ENCODE measurements at regions not wholly inside any gene's neighbourhood (a gene's known extent, or its start where the extent isn't known, plus 50 kb on each side); places are given as distances from the start of the nearest gene placed in this dataset.

DNA sequence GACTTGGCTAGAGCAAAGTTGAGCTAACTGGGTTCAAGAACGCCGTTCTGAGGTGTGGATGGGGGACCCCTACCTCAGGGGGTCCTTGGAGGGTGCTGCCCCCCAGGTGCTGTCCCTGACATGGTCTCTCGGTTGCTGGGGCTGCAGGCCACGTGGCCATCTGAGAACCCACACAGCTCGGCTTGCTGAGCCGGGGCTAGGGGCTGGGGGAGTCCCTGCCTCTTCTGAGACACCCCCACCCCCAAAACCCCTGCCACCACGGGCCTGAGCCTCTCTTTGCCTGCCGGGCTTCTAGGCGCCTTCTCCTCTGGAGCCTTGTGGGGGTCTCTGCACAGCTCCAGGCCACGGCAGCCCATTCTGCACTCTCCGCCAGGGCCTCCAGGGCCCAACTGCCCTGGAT lies 52.0 kb upstream of the LAMA1 start (continued):
- TF ChIP-seq, protein P1, sequence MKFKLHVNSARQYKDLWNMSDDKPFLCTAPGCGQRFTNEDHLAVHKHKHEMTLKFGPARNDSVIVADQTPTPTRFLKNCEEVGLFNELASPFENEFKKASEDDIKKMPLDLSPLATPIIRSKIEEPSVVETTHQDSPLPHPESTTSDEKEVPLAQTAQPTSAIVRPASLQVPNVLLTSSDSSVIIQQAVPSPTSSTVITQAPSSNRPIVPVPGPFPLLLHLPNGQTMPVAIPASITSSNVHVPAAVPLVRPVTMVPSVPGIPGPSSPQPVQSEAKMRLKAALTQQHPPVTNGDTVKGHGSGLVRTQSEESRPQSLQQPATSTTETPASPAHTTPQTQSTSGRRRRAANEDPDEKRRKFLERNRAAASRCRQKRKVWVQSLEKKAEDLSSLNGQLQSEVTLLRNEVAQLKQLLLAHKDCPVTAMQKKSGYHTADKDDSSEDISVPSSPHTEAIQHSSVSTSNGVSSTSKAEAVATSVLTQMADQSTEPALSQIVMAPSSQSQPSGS (CRISPR knock-in tag; IDR thresholded peaks at IDR 0.05), result no peak
- TF ChIP-seq, protein P2, sequence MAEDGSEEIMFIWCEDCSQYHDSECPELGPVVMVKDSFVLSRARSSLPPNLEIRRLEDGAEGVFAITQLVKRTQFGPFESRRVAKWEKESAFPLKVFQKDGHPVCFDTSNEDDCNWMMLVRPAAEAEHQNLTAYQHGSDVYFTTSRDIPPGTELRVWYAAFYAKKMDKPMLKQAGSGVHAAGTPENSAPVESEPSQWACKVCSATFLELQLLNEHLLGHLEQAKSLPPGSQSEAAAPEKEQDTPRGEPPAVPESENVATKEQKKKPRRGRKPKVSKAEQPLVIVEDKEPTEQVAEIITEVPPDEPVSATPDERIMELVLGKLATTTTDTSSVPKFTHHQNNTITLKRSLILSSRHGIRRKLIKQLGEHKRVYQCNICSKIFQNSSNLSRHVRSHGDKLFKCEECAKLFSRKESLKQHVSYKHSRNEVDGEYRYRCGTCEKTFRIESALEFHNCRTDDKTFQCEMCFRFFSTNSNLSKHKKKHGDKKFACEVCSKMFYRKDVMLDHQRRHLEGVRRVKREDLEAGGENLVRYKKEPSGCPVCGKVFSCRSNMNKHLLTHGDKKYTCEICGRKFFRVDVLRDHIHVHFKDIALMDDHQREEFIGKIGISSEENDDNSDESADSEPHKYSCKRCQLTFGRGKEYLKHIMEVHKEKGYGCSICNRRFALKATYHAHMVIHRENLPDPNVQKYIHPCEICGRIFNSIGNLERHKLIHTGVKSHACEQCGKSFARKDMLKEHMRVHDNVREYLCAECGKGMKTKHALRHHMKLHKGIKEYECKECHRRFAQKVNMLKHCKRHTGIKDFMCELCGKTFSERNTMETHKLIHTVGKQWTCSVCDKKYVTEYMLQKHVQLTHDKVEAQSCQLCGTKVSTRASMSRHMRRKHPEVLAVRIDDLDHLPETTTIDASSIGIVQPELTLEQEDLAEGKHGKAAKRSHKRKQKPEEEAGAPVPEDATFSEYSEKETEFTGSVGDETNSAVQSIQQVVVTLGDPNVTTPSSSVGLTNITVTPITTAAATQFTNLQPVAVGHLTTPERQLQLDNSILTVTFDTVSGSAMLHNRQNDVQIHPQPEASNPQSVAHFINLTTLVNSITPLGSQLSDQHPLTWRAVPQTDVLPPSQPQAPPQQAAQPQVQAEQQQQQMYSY (CRISPR knock-in tag; IDR thresholded peaks at IDR 0.05), result no peak
- no peak for TF ChIP-seq ZNF598 (CRISPR knock-in tag; IDR thresholded peaks at IDR 0.05; ENCODE audit: borderline replicate concordance)

DNA sequence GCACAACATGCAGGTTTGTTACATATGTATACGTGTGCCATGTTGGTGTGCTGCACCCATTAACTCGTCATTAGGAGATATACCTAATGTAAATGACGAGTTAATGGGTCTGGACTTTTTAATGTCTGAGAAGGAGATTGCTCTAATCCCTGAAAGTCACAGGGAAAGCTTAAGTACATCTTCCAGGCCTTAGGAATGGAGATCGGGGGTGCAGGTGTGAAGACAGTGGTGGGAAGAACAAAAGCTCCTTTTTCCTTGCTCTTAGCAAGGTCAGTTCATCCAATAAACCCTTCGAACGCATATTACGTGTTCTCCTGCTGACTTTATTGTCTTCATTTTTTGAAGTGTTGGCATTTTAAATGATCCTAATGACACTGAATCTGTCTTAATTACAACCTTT lies 50.8 kb upstream of the LAMA1 start:
- no peak overlapping the region for H3K4me2 ChIP-seq (ENCODE audit: low read depth, low read length)
- no peaks in the 10 kb centered on the region for H3K36me3 ChIP-seq (replicated peaks in 1 of 2; ENCODE audit: control insufficient read depth in 1 of 2, insufficient read depth in 2 of 2, low read length in 2 of 2)
- DNase-seq (ENCODE audit: low spot score) (no peak), FAIRE-seq (no peak), ATAC-seq (no peak)
- H3K4me1 ChIP-seq (ENCODE audit: insufficient read depth, low read length), result no peaks in the 10 kb centered on the region
- H3K27me3 ChIP-seq (ENCODE audit: control insufficient read depth in 1 of 2, insufficient read depth in 2 of 2, low read length in 2 of 2), result peaks cover 0 to 7% of the 10 kb centered on the region in 2 experiments; a peak in 2 of 5 replicates
- BruUV-seq (replicated peaks), result no TSS peak
- H3K4me3 ChIP-seq (replicated peaks in 1 of 3; ENCODE audit: insufficient read depth in 1 of 3, low read depth in 2 of 3, low read length in 3 of 3), result no peak overlapping the region
- in situ Hi-C loops (cut with HindIII; ENCODE audit: extremely low pct_ligation_motif_present, low pct_unique_long_range_greater_than_20kb) (loop anchor here (25.0 kb wide), 1 partner anchor 131 kb away; no protein-coding TSS in a partner anchor), intact Hi-C loops (cut with micrococcal nuclease; ENCODE audit: unreplicated experiment) (no loop called here)
- H3K27ac ChIP-seq (ENCODE audit: extremely low read length, insufficient read depth, low read length), result no peak overlapping the region
- POLR2A ChIA-PET, result no interaction called here
- H2AFZ ChIP-seq (ENCODE audit: low read length), result no peak overlapping the region
- CTCF ChIA-PET (ENCODE audit: low intra/inter-chr PET ratio, low total read pairs), result no interaction called here
- H3K79me2 ChIP-seq (ENCODE audit: insufficient read depth, low read length), result no peaks in the 10 kb centered on the region
- H3K9ac ChIP-seq (ENCODE audit: insufficient read depth, low read depth, low read length), result no peak overlapping the region
- no peaks in the 10 kb centered on the region for H3K9me3 ChIP-seq (ENCODE audit: low read length)
- no peaks in the 10 kb centered on the region for H4K20me1 ChIP-seq (ENCODE audit: insufficient read depth, low read length)
- 37% methylated on average over 7 of the region's 7 CpGs for WGBS (ENCODE audit: low lambda C conversion rate)
- TF ChIP-seq, protein P3, sequence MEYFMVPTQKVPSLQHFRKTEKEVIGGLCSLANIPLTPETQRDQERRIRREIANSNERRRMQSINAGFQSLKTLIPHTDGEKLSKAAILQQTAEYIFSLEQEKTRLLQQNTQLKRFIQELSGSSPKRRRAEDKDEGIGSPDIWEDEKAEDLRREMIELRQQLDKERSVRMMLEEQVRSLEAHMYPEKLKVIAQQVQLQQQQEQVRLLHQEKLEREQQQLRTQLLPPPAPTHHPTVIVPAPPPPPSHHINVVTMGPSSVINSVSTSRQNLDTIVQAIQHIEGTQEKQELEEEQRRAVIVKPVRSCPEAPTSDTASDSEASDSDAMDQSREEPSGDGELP (IDR thresholded peaks at IDR 0.05; ENCODE audit: borderline replicate concordance, low read depth), result no peak
- TF ChIP-seq ZNF589 (CRISPR knock-in tag; conservative IDR thresholded peaks at IDR 0.05) (no peak), NR3C1 (CRISPR knock-in tag; IDR thresholded peaks at IDR 0.05) (no peak), TOE1 (CRISPR knock-in tag; IDR thresholded peaks at IDR 0.05) (no peak), ZNF138 (CRISPR knock-in tag; IDR thresholded peaks at IDR 0.05; ENCODE audit: low read depth) (no peak), AGO2 (optimal IDR thresholded peaks at IDR 0.05; ENCODE audit: low read depth, low read length) (no peak), WIZ (CRISPR knock-in tag; IDR thresholded peaks at IDR 0.05) (no peak)
- TF ChIP-seq, protein P4, sequence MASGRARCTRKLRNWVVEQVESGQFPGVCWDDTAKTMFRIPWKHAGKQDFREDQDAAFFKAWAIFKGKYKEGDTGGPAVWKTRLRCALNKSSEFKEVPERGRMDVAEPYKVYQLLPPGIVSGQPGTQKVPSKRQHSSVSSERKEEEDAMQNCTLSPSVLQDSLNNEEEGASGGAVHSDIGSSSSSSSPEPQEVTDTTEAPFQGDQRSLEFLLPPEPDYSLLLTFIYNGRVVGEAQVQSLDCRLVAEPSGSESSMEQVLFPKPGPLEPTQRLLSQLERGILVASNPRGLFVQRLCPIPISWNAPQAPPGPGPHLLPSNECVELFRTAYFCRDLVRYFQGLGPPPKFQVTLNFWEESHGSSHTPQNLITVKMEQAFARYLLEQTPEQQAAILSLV (CRISPR knock-in tag; IDR thresholded peaks at IDR 0.05; ENCODE audit: borderline replicate concordance), result no peak
- TF ChIP-seq, protein P5, sequence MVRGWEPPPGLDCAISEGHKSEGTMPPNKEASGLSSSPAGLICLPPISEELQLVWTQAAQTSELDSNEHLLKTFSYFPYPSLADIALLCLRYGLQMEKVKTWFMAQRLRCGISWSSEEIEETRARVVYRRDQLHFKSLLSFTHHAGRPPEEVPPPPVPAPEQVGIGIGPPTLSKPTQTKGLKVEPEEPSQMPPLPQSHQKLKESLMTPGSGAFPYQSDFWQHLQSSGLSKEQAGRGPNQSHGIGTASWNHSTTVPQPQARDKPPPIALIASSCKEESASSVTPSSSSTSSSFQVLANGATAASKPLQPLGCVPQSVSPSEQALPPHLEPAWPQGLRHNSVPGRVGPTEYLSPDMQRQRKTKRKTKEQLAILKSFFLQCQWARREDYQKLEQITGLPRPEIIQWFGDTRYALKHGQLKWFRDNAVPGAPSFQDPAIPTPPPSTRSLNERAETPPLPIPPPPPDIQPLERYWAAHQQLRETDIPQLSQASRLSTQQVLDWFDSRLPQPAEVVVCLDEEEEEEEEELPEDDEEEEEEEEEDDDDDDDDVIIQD (CRISPR knock-in tag; IDR thresholded peaks at IDR 0.05; ENCODE audit: low read depth), result no peak
